ENCODE measurements at regions not wholly inside any gene's neighbourhood (a gene's known extent, or its start where the extent isn't known, plus 50 kb on each side); places are given as distances from the start of the nearest gene placed in this dataset.

DNA sequence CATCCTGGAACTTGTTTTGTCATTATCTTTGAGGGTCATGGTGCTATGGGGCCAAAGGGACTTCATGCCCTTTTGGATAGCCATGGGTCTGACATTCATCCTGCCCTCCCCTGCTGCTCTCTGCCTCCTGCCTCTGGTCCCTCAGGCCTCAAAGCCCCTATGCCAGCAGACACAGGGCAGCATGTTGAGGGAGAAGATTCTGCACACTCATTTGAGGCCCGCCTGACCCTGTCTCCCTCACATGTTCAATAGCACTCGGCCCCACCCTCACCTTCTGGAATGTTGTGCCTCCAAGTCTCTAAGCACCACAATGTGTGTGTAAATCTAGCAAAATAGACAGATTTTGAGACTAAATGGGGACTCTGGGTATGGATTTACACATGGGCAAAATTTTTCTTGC is 178.7 kb upstream of the ANKRD28 start:
- no peaks in the 10 kb centered on the region for H3K79me2 ChIP-seq (ENCODE audit: insufficient read depth, low read length)
- no peak overlapping the region for H3K23ac ChIP-seq (ENCODE audit: insufficient read length, low read depth, low read length)
- no CpG with 5 or more reads among the region's 2 CpGs for WGBS (ENCODE audit: extremely low coverage, insufficient read length, low lambda C conversion rate)
- no peak overlapping the region for H4K91ac ChIP-seq (ENCODE audit: insufficient read length, low read depth, low read length)
- no peak overlapping the region for H4K8ac ChIP-seq (replicated peaks; ENCODE audit: insufficient read length, low read depth, low read length)
- no peak overlapping the region for H3K9ac ChIP-seq (ENCODE audit: extremely low read depth, insufficient read length, low read length)
- H3K23me2 ChIP-seq (ENCODE audit: insufficient read length, low read depth, low read length, poor library complexity, severe bottlenecking), result no peaks in the 10 kb centered on the region
- H3K27ac ChIP-seq (ENCODE audit: insufficient read length, low read depth, low read length), result no peak overlapping the region
- H3K9me3 Mint-ChIP-seq, result no peaks in the 10 kb centered on the region; a peak in 2 of 5 replicates
- no peaks in the 10 kb centered on the region for H3K36me3 Mint-ChIP-seq (ENCODE audit: insufficient read depth in 1 of 3, low read depth in 3 of 3)
- no peak for DNase-seq
- no peaks in the 10 kb centered on the region for H3K27me3 ChIP-seq (ENCODE audit: insufficient read depth, low read length)
- H3K4me3 Mint-ChIP-seq, result no peak overlapping the region
- H2BK20ac ChIP-seq (ENCODE audit: low read depth, low read length, poor library complexity, severe bottlenecking), result no peak overlapping the region
- H3K4ac ChIP-seq (ENCODE audit: low read depth, low read length), result no peak overlapping the region
- TF ChIP-seq, protein P1, sequence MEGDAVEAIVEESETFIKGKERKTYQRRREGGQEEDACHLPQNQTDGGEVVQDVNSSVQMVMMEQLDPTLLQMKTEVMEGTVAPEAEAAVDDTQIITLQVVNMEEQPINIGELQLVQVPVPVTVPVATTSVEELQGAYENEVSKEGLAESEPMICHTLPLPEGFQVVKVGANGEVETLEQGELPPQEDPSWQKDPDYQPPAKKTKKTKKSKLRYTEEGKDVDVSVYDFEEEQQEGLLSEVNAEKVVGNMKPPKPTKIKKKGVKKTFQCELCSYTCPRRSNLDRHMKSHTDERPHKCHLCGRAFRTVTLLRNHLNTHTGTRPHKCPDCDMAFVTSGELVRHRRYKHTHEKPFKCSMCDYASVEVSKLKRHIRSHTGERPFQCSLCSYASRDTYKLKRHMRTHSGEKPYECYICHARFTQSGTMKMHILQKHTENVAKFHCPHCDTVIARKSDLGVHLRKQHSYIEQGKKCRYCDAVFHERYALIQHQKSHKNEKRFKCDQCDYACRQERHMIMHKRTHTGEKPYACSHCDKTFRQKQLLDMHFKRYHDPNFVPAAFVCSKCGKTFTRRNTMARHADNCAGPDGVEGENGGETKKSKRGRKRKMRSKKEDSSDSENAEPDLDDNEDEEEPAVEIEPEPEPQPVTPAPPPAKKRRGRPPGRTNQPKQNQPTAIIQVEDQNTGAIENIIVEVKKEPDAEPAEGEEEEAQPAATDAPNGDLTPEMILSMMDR (conservative IDR thresholded peaks at IDR 0.05), result no peak
- peaks cover 3% of the 10 kb centered on the region in 2 experiments; a peak in 2 of 4 replicates for H3K4me1 Mint-ChIP-seq
- no peak overlapping the region for H3T11ph ChIP-seq (ENCODE audit: low read length)
- no peaks in the 10 kb centered on the region for H3K4me1 ChIP-seq (ENCODE audit: insufficient read depth, low read length)
- H3K18ac ChIP-seq (ENCODE audit: insufficient read length, low read depth, low read length), result no peak overlapping the region
- no peak overlapping the region for H2BK120ac ChIP-seq (ENCODE audit: low read depth, low read length, poor library complexity, severe bottlenecking)
- H3K14ac ChIP-seq (ENCODE audit: insufficient read depth, low read length), result no peak overlapping the region; the same call in 1 of the 2 replicates
- H2AFZ ChIP-seq (ENCODE audit: low read length), result no peak overlapping the region
- H2AK5ac ChIP-seq (ENCODE audit: insufficient read length, low read length), result no peak overlapping the region
- H2BK15ac ChIP-seq (ENCODE audit: low read depth, low read length), result no peak overlapping the region
- H3K56ac ChIP-seq (ENCODE audit: insufficient read length, low read depth, low read length), result no peak overlapping the region
- no peak overlapping the region for H3K27ac Mint-ChIP-seq
- no peaks in the 10 kb centered on the region for H3K79me1 ChIP-seq (ENCODE audit: insufficient read depth, low read depth, low read length, poor library complexity, severe bottlenecking)
- H3K4me2 ChIP-seq (ENCODE audit: insufficient read depth, insufficient read length, low read length), result no peak overlapping the region
- H2BK5ac ChIP-seq (ENCODE audit: insufficient read length, low read length), result no peak overlapping the region
- no peaks in the 10 kb centered on the region for H3K9me3 ChIP-seq (ENCODE audit: control insufficient read depth, low read depth, low read length)
- no peaks in the 10 kb centered on the region for H4K20me1 ChIP-seq (ENCODE audit: control insufficient read depth, insufficient read depth, insufficient read length)
- H2BK12ac ChIP-seq (ENCODE audit: insufficient read length, low read depth, low read length), result no peak overlapping the region
- H3K27me3 Mint-ChIP-seq (ENCODE audit: low read depth), result no peaks in the 10 kb centered on the region
- no peak overlapping the region for H4K5ac ChIP-seq (ENCODE audit: insufficient read length, low read depth, low read length)
